GM18868 (cell line): ENCODE measurements at regions not wholly inside any gene's neighbourhood (a gene's known extent, or its start where the extent isn't known, plus 50 kb on each side); places are given as distances from the start of the nearest gene placed in this dataset.

Source experiments
- ATAC-seq: cut with Tn5 transposase; IDR thresholded peaks from one replicate; pipeline ENCODE4 v1.9.1; 2021; ENCODE audit warnings: mild to moderate bottlenecking, moderate library complexity; ENCODE audit not compliant: unreplicated experiment

GRCh38 chr6:50600280-50600679 lies 113.0 kb upstream of the TFAP2D start:
- ATAC-seq = no peak

DNA sequence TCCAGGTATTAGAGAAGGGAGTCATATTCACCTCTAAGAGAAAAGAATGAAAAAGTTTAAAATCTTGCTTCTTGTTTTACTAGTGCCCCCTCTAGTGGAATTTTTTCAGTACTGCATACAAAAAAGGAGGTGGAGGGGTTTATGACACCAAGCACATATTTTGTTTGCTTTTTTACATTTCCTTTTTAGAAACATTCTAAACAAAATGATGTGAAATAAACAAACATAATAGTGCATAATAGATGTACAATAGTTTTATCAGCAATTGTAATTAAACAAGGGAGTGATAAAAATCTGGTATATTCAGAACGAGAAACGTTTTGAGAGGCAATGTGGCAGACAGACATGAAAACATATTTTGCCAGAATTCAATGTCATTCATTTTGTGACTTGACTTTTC lies 111.0 kb upstream of the TFAP2D start:
- ATAC-seq = no peak

- ATAC-seq = no peak
Measured at GRCh38 chr6:50608421-50608820, 104.9 kb upstream of the TFAP2D start.

GRCh38 chr6:50610562-50610961 lies 102.8 kb upstream of the TFAP2D start:
- no peak for ATAC-seq

DNA sequence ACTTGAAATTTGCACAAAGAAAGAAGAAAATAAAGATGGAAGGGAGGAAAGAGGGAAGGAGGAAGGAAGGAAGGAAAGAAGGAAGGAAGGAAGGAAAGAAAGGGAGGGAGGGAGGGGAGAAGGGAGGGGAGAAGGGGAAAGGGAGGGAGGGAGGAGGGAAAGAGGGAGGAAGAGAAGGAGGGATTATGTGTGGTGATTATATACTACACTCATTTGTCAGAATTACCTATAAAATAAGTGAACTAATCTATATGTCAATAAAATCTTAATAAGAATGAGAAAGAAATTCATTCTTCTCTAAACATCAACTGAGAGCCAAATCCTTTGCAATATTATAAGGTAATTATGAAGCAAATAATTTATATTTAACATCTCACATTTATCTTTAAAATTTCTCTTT lies 77.9 kb upstream of the TFAP2D start:
- no peak for ATAC-seq

DNA sequence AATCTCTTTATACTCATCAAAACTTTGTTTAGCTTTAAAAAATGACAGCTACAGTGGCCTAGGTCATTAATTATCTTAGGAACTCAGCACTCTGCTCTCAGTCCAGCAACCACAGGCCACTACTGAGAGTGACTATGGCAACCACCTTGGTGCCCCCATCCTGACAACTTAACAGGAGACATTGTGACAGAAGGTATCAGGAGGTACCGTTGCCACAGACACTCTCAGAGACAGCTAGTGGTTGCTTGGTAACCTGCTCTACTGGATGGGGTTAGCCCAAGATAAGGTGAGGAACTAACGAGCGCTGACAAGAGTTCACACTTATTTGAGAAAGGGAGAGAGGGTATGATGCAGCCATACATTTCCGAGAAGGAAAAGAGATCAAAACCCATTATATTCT lies 76.1 kb upstream of the TFAP2D start:
- no peak for ATAC-seq

DNA sequence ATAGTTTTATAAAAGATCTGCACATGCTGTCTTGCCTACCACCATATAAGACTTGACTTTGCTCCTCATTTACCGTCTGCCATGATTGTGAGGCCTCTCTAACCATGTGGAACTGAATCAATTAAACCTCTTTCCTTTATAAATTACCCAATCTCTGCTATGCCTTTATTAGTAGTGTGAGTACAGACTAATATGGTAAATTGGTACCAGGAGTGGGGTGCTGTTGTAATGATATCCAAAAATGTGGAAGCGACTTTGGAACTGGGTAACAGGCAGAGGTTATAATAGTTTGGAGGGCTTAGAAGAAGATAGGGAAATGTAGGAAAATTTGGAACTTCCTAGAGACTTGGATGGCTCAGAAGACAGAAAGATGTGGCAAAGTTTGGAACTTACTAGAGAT lies 64.2 kb upstream of the TFAP2D start:
- ATAC-seq = no peak

DNA sequence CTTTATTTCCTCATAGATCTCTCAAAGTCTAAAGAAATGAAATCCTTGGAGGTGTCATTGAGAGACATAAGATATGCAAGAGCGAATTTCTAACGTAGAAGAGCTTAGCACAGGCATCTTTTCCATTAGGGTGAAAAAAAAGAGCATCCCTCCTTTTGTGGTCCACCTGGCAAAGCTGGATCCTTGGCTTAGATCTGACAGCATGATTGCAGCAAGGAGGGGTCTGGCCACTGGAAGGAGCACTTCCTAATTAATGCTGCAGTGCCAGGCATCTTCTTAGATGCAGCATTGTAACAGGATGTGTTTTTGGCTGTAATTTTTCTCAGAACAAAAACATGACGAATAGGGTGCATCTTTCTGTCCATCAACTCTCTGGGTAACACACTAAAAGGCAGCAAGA lies 60.1 kb upstream of the TFAP2D start:
- no peak for ATAC-seq

DNA sequence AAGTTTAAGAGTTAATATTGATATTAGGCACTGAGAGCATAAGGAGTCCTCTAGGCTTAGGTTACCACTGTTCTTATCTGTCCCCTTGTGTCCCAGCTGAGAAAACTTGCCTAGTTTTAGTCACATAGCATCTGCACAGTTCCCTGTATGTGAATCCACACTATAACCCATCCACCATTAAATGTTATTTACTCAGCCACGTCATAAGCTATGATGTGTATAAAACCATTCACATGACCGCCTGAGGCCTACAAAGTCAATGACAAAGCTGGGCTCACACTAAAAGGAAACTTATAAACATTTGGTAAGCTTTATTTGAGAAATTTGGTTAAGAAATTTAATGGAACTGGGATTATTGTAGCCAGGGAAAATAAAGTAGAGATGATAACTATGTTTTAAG lies 59.2 kb upstream of the TFAP2D start:
- ATAC-seq = no peak

DNA sequence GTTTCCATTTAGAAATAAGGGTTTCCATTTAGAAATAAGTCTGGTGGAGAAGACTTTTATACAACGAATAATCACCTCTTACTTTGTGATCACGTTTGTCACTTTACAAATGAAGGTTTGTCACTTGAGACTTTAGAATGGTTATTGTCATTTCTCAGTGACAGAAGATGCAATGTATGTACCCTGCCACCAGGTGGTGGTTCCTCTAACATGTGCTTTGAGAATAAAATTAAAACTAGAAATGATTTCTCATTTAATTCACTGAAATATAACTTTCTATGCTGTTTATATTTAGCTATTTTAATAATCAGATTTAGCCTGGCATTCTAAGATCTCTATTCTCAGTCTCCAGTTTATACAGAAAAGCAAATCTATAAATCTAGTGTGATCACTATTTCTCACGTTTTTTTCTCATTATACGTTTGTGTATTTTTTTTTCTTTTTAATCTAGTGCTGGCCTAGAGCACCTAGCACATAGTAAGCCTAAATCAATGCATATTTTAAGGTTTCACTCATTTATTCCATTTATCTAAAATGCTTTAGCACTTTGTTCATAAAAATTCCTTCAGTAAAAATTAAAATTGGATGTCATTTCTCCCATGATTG lies 57.4 kb upstream of the TFAP2D start:
- peak; percentile 85 for ATAC-seq

DNA sequence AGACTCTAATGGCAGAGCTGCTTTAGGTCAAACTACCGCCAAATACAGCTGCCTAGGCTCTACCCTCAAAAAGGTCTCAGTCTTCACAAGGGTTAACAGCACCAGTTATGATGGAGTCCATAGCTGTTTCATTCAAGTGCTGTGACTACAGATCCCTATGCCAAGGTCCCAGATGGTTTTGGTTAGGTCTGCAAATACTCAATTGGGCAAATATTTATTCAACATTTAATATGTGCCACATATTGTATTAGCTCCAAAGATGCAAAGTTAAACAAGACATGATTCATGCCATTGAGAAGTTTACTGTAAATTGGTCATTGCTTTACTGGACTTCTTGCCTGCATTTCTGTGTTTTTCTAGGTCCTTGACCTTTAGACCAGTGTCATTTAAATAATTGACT lies 55.8 kb upstream of the TFAP2D start:
- no peak for ATAC-seq

DNA sequence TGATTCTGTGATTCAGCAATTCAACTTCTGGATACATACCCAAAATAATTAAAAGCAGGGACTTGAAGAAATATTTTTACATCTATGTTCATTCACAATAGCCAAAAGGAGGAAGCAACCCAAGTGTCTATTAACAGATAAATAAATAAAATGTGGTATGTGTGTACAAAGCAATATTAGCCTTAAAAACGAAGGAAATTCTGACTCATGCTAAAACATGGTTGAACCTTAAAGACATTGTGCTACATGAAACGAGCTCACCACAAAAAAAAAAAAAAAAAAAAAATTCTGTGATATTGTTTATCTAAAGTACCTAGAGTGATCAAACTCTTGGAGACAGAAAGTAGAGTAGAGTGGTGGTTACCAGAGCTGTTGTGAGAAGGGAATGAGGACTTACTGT lies 54.8 kb upstream of the TFAP2D start:
- no peak for ATAC-seq

- ATAC-seq = no peak
Measured at GRCh38 chr6:50661636-50662035, 51.7 kb upstream of the TFAP2D start.
